HG02973 (cell line): ENCODE measurements at regions not wholly inside any gene's neighbourhood (a gene's known extent, or its start where the extent isn't known, plus 50 kb on each side); places are given as distances from the start of the nearest gene placed in this dataset.
A peak's percentile ranks its signal among the peaks of the same experiment; 100 is the strongest.

ENCODE experiments used
- ATAC-seq: cut with Tn5 transposase; IDR thresholded peaks from one replicate; pipeline ENCODE4 v1.9.1; 2021; ENCODE audit warnings: moderate library complexity; ENCODE audit not compliant: unreplicated experiment

- no peak for ATAC-seq
Measured at GRCh38 chr9:85264695-85265094, 477.1 kb downstream of the AGTPBP1 start.

- ATAC-seq: no peak
Measured at GRCh38 chr9:85263288-85263687, 478.5 kb downstream of the AGTPBP1 start.

- no peak for ATAC-seq
Measured at GRCh38 chr9:85262333-85262732, 479.4 kb downstream of the AGTPBP1 start.

DNA sequence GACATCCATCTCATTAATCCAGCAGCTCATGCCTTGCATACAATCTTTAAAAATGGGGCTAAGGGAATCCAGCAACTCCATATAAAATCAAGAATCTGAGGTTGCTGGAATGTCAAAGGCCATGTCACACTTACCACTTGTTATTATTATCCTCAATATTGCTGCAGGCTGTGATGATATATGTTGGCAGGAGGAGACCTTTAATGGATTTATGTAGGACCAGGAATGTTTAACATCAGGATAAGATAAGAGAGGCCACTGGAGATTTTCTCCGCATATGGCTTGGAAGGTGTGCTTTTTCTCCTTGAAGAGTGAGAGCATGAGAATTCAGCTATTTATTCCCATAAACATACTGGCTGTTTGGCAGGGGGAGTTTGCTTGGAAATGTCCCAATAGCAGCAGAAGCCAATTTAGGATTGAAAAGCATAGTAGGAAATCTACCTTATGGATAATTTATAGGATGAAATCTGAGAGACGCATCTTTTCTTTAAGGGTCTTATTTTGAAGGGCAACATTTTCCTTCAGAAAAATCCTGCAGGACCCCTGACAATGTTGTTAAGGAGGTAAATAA lies 481.4 kb downstream of the AGTPBP1 start:
- no peak for ATAC-seq

DNA sequence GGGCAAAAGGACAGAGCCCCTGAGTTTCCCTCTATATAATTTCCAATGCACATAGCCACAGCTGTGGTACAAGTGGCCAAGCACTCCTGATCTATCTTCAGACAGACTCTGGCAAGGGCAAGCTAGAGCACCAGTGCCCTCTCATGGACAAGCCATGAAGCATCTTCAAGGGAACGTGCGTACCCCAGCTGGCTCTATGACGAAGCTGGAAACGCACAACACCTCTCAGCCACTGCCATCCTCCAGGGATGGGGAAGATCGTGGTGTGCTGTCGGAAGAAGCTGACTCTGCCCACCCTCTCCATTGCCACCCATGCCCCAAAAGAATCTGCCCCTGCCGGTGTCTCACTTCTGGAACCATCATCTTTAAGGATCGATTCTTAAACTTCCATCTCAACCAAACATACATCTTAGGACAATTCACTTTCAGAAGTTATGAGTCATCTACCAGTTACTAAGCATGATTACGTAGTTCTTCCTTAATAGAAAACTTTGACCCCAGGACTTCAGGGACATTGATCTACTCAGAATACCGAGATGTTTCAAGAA lies 482.9 kb downstream of the AGTPBP1 start:
- ATAC-seq: peak; percentile 54

DNA sequence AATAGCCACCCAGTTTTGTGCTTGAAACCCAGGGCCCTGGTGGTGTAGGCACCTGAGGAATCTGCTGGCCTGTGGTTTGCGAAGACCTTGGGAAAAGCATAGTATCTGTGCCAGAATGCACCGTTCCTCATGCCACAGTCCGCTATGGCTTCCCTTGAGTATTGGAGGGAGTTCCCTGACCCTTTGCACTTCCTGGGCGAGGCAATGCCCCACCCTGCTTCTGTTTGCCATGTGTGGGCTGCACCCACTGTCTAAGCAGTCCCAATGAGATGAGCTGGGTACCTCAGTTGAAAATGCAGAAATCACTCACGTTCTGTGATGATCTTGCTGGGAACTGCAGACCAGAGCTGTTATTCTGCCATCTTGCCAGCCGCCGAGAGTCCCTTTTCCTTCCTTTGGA lies 483.5 kb downstream of the AGTPBP1 start:
- no peak for ATAC-seq

- ATAC-seq: no peak
Measured at GRCh38 chr9:85249313-85249621, 492.5 kb downstream of the AGTPBP1 start.

- ATAC-seq: no peak
Measured at GRCh38 chr9:85248514-85249312, 493.0 kb downstream of the AGTPBP1 start.

GRCh38 chr9:85246541-85246940 lies 495.2 kb downstream of the AGTPBP1 start:
- ATAC-seq: no peak

- no peak for ATAC-seq
Measured at GRCh38 chr9:85244856-85245255, 496.9 kb downstream of the AGTPBP1 start.

- ATAC-seq: no peak
Measured at GRCh38 chr9:85243977-85244376, 497.8 kb downstream of the AGTPBP1 start.

- ATAC-seq: no peak
Measured at GRCh38 chr9:85237478-85237877, 504.3 kb downstream of the AGTPBP1 start.

DNA sequence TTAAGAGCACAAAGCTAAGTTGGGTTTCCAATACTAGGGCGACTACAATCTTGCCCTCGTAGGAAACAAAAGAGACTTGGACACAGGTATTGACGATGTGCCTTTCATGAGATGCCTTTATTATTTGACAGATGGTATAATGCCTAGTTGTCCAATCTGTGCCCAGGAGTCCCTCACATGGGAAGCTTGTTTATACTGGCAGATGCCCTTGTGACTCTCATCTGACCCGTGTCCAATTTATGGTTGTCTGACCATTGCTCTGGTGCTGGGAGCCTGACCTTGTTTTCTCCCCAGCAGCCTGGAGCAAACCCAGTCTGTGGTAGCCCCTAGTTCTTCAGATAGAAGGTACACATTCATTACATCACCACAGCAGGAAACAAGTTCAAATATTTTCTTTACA lies 511.7 kb downstream of the AGTPBP1 start:
- ATAC-seq: no peak

DNA sequence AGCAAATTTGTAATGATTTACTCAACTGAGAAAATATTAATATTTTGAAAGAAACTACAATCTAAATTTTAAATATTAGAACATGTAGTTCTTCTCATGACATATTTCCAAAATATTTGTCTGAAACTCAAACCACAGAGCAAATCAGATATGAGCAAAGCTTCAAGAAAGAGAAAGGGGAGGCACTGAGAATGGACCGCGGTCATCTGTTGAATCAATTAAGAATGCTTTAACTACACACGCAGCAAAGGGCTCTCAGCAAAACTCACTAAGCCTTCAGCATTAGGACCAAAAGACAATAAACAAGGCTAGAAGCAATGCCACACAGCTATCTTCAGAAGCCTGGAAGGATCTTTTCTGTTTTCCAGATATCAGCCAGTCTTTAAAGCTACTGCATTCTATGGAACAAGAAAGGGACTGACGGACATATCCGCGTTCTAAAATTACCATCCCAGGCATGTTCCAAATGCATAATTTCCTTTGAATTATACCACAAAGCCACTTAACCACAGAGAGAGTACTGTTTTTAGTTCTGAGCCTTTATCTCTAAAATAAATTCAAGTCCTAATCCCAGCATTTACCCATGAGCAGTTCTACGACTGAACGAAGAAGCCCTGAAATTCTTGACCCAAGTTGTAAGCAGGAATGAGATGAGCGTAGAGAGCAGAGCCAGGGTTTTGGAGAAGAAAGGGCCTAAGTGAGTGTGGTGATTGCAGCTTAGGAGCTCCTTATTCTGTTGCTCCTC lies 513.5 kb downstream of the AGTPBP1 start:
- ATAC-seq: no peak

GRCh38 chr9:85225180-85225579 lies 516.6 kb downstream of the AGTPBP1 start:
- no peak for ATAC-seq

DNA sequence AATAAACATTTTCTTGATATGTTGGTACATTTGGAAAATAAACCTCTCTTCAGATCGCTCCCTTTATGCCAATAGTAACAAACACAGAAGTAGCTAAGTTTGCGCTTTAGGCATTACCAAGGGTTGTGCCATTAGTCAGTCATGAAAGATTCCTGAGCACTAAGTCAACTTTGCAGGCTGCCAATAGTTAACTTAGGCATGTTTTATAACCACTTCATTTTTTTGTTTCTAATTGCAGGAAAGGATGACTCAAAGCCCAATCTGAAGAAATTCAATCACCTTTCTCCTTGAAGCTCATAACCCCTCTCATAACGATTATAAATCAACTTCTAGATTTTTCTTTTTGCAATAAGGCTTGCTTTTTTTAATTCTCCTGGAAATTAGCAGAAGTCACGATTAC lies 517.0 kb downstream of the AGTPBP1 start:
- no peak for ATAC-seq

DNA sequence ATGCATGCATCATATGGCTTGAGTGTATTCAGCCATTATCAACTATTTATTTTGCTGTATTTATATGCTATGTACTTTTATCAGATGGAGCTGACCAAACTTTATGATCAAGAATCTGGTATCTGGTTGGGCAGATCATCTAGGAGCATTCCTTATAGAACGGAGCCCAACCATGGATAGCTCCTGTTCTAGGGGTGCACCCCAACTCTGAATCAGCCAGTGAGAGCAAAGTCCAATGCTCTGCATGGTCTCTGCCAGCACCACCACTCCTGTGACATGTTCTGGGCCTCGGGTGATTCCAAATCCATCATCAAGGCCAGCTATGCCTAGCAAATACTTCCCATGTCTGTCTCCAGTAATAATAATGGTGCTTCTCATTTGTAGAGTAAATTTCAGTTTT lies 517.5 kb downstream of the AGTPBP1 start:
- ATAC-seq: no peak

DNA sequence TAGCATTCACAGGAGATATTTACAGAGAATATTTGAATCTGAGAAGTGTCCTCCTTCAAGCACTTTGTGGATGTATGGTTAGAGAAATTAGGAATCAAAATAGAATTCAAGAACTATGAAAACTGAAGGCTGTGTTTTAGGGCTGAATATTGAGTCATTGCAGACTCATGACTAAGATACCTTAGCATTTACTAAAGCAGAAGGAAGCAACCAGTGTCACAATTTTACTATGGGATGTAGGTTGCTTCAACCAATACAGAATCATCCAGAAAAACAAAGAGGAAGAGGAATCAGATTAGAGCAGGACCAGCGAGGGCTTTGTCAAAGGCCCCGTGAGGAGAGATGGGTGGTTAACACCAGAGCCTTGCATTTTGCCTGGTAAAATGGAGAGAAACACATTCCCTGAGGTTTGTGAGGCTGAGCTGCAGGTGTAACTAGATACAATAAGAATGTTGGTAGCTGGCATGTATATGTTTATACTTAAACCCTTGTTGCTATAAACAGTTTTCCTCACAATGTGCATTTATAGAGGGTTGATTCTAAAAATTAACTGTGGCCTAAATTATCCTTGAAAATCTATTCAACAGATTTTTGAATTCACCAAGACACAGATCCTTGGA lies 518.1 kb downstream of the AGTPBP1 start:
- ATAC-seq: no peak

GRCh38 chr9:85216601-85217000 lies 525.2 kb downstream of the AGTPBP1 start:
- no peak for ATAC-seq

DNA sequence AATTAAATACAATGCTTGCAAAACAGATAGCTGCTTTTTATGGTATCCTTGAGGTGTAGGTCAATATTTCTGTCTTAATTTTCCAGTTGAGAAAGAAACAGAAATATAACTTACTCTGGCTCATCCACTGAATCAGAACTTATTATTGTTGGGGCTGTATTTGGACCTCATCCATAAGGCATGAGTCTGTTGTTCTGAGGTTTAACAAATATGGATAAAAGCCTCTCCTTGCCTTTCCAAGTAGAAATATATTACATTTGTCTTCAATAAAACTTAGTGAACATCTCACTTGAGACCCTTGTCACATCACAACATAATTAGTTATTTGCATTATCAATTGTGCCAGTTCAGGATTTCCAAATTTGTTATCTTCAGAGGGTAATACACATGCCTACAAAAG lies 525.8 kb downstream of the AGTPBP1 start:
- ATAC-seq: no peak

- no peak for ATAC-seq
Measured at GRCh38 chr9:85215416-85215815, 526.3 kb downstream of the AGTPBP1 start.
